Renal pelvis (tissue), 1 donor: ENCODE measurements at regions not wholly inside any gene's neighbourhood (a gene's known extent, or its start where the extent isn't known, plus 50 kb on each side); places are given as distances from the start of the nearest gene placed in this dataset.
A peak's percentile ranks its signal among the peaks of the same experiment; 100 is the strongest.
"Not testable (repeated sequence)": the region's sequence is repeated elsewhere in the genome, so short reads cannot be mapped to it uniquely, and the experiment has no call there.

ENCODE experiments used
- DNase-seq: peaks from one replicate; pipeline ENCODE4 v3.0.0-alpha.2; 2013

- DNase-seq: no peak
Observed at GRCh38 chr11:134845474-134846327, 433.7 kb upstream of the B3GAT1 start.

GRCh38 chr11:134844838-134845237, 432.8 kb upstream of the B3GAT1 start:
- DNase-seq: no peak

GRCh38 chr11:134843735-134844134, 431.7 kb upstream of the B3GAT1 start:
- DNase-seq: no peak

GRCh38 chr11:134843020-134843419, 431.0 kb upstream of the B3GAT1 start:
- no peak for DNase-seq

GRCh38 chr11:134841972-134842371, 429.9 kb upstream of the B3GAT1 start:
- no peak for DNase-seq

GRCh38 chr11:134841411-134841810, 429.4 kb upstream of the B3GAT1 start:
- no peak for DNase-seq

GRCh38 chr11:134840945-134841344, 428.9 kb upstream of the B3GAT1 start:
- no peak for DNase-seq

- not testable (repeated sequence) for DNase-seq
Observed at GRCh38 chr11:134840165-134840564, 428.1 kb upstream of the B3GAT1 start.

- no peak for DNase-seq
Observed at GRCh38 chr11:134838708-134839107, 426.7 kb upstream of the B3GAT1 start.

- DNase-seq: no peak
Observed at GRCh38 chr11:134837887-134838232, 425.8 kb upstream of the B3GAT1 start.

- DNase-seq: no peak
Observed at GRCh38 chr11:134837166-134837886, 425.3 kb upstream of the B3GAT1 start.

GRCh38 chr11:134836561-134836960, 424.5 kb upstream of the B3GAT1 start:
- DNase-seq: no peak

- DNase-seq: no peak
Observed at GRCh38 chr11:134835561-134835960, 423.5 kb upstream of the B3GAT1 start.

- no peak for DNase-seq
Observed at GRCh38 chr11:134830312-134830711, 418.3 kb upstream of the B3GAT1 start.

- no peak for DNase-seq
Observed at GRCh38 chr11:134823970-134824369, 411.9 kb upstream of the B3GAT1 start.

- no peak for DNase-seq
Observed at GRCh38 chr11:134822897-134823296, 410.9 kb upstream of the B3GAT1 start.

GRCh38 chr11:134821422-134821821, 409.4 kb upstream of the B3GAT1 start:
- DNase-seq: no peak

- no peak for DNase-seq
Observed at GRCh38 chr11:134819041-134819440, 407.0 kb upstream of the B3GAT1 start.

- DNase-seq: no peak
Observed at GRCh38 chr11:134818516-134818915, 406.5 kb upstream of the B3GAT1 start.

- no peak for DNase-seq
Observed at GRCh38 chr11:134815404-134815803, 403.4 kb upstream of the B3GAT1 start.

- DNase-seq: no peak
Observed at GRCh38 chr11:134807997-134808396, 396.0 kb upstream of the B3GAT1 start.

- DNase-seq: no peak
Observed at GRCh38 chr11:134802598-134802997, 390.6 kb upstream of the B3GAT1 start.

- DNase-seq: peak; percentile 22
Observed at GRCh38 chr11:134802116-134802515, 390.1 kb upstream of the B3GAT1 start.
